ENCODE measurements at regions not wholly inside any gene's neighbourhood (a gene's known extent, or its start where the extent isn't known, plus 50 kb on each side); places are given as distances from the start of the nearest gene placed in this dataset.
"Not testable (repeated sequence)": the region's sequence is repeated elsewhere in the genome, so short reads cannot be mapped to it uniquely, and the experiment has no call there.

- DNase-seq = no peak
Measured at GRCh38 chr10:57119684-57120083, 758.6 kb upstream of the ZWINT start.

- DNase-seq = no peak
Measured at GRCh38 chr10:57113545-57113944, 752.5 kb upstream of the ZWINT start.

- DNase-seq = no peak
Measured at GRCh38 chr10:57102236-57102635, 741.2 kb upstream of the ZWINT start.

GRCh38 chr10:57098146-57098545 is 737.1 kb upstream of the ZWINT start:
- DNase-seq = no peak

GRCh38 chr10:57096044-57096443 is 735.0 kb upstream of the ZWINT start:
- no peak for DNase-seq

GRCh38 chr10:57094965-57095364 is 733.9 kb upstream of the ZWINT start:
- DNase-seq = no peak

- DNase-seq = no peak
Measured at GRCh38 chr10:57094083-57094482, 733.0 kb upstream of the ZWINT start.

- DNase-seq = no peak
Measured at GRCh38 chr10:57053530-57053929, 692.5 kb upstream of the ZWINT start.

GRCh38 chr10:57049096-57049495 is 688.0 kb upstream of the ZWINT start:
- DNase-seq = no peak

- DNase-seq = no peak
Measured at GRCh38 chr10:57038531-57038930, 677.5 kb upstream of the ZWINT start.

- no peak for DNase-seq
Measured at GRCh38 chr10:57035310-57035709, 674.3 kb upstream of the ZWINT start.

GRCh38 chr10:57032301-57032700 is 671.2 kb upstream of the ZWINT start:
- not testable (repeated sequence) for DNase-seq

- no peak for DNase-seq
Measured at GRCh38 chr10:57031346-57031745, 670.3 kb upstream of the ZWINT start.

GRCh38 chr10:57026307-57026706 is 665.2 kb upstream of the ZWINT start:
- DNase-seq = no peak

- no peak for DNase-seq
Measured at GRCh38 chr10:57023626-57024025, 662.6 kb upstream of the ZWINT start.

GRCh38 chr10:57018452-57018851 is 657.4 kb upstream of the ZWINT start:
- no peak for DNase-seq

GRCh38 chr10:57017356-57018037 is 656.4 kb upstream of the ZWINT start:
- DNase-seq = no peak

- no peak for DNase-seq
Measured at GRCh38 chr10:57015595-57016318, 654.7 kb upstream of the ZWINT start.

- DNase-seq = no peak
Measured at GRCh38 chr10:57015187-57015586, 654.1 kb upstream of the ZWINT start.

- DNase-seq = no peak
Measured at GRCh38 chr10:57014758-57015157, 653.7 kb upstream of the ZWINT start.

GRCh38 chr10:57008189-57008588 is 647.1 kb upstream of the ZWINT start:
- no peak for DNase-seq

- DNase-seq = no peak
Measured at GRCh38 chr10:56991591-56992069, 630.6 kb upstream of the ZWINT start.

GRCh38 chr10:56975513-56975912 is 614.5 kb upstream of the ZWINT start:
- no peak for DNase-seq

- no peak for DNase-seq
Measured at GRCh38 chr10:56973766-56974165, 612.7 kb upstream of the ZWINT start.
